Osteocyte (in vitro differentiated cells): ENCODE measurements at regions not wholly inside any gene's neighbourhood (a gene's known extent, or its start where the extent isn't known, plus 50 kb on each side); places are given as distances from the start of the nearest gene placed in this dataset.

Experiments used
- DNase-seq: peaks from one replicate; pipeline ENCODE4 v3.0.0; 2021; ENCODE audit warnings: mixed read lengths; ENCODE audit not compliant: unreplicated experiment; ENCODE audit errors: extremely low spot score
- H3K27ac Mint-ChIP-seq: one replicate; pipeline ENCODE4 v1.8.0; 2021; ENCODE audit warnings: mild to moderate bottlenecking, mixed read lengths; ENCODE audit not compliant: unreplicated experiment
- H3K27me3 Mint-ChIP-seq: one replicate; pipeline ENCODE4 v1.8.0; 2021; ENCODE audit warnings: mixed read lengths; ENCODE audit not compliant: unreplicated experiment
- H3K36me3 Mint-ChIP-seq: one replicate; pipeline ENCODE4 v1.8.0; 2021; ENCODE audit warnings: mixed read lengths; ENCODE audit not compliant: unreplicated experiment
- H3K4me1 Mint-ChIP-seq: one replicate; pipeline ENCODE4 v1.8.0; 2021; ENCODE audit warnings: mixed read lengths; ENCODE audit not compliant: unreplicated experiment
- H3K4me3 Mint-ChIP-seq: one replicate; pipeline ENCODE4 v1.8.0; 2021; ENCODE audit warnings: mild to moderate bottlenecking, moderate library complexity, mixed read lengths; ENCODE audit not compliant: unreplicated experiment
- H3K9me3 Mint-ChIP-seq: one replicate; pipeline ENCODE4 v1.8.0; 2021; ENCODE audit warnings: mixed read lengths; ENCODE audit not compliant: unreplicated experiment
- TF ChIP-seq, protein P1 (sequence below): fragments of 200-600 bp; sonication (generic); IDR thresholded peaks from 2 replicates; pipeline ENCODE4 v1.5.0; 2021; ENCODE audit warnings: antibody characterized with exemption, mild to moderate bottlenecking, moderate library complexity

DNA sequence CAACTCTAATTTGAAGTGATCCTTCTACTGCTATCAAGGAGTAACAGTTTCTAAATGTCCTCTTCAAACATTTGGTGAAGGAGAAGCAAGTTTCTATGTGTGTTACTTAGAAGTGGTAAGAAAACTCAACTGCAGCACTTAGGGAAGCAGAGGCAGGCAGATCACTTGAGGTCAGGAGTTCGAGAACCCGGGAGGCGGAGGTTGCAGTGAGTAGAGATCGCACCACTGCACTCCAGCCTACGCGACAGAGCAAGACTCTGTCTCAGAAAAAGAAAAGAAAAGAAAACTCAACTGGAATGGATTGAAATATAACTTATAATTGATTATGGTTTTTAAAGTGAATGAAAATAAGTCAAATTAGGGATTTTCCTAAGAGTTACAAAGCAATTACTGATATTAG lies 169.7 kb upstream of the ATP2B1 start:
- H3K27ac Mint-ChIP-seq, result no peak overlapping the region
- TF ChIP-seq, protein P1, sequence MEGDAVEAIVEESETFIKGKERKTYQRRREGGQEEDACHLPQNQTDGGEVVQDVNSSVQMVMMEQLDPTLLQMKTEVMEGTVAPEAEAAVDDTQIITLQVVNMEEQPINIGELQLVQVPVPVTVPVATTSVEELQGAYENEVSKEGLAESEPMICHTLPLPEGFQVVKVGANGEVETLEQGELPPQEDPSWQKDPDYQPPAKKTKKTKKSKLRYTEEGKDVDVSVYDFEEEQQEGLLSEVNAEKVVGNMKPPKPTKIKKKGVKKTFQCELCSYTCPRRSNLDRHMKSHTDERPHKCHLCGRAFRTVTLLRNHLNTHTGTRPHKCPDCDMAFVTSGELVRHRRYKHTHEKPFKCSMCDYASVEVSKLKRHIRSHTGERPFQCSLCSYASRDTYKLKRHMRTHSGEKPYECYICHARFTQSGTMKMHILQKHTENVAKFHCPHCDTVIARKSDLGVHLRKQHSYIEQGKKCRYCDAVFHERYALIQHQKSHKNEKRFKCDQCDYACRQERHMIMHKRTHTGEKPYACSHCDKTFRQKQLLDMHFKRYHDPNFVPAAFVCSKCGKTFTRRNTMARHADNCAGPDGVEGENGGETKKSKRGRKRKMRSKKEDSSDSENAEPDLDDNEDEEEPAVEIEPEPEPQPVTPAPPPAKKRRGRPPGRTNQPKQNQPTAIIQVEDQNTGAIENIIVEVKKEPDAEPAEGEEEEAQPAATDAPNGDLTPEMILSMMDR, result no peak
- no peak for DNase-seq
- no peaks in the 10 kb centered on the region for H3K27me3 Mint-ChIP-seq
- no peaks in the 10 kb centered on the region for H3K9me3 Mint-ChIP-seq
- no peak overlapping the region for H3K4me3 Mint-ChIP-seq
- peaks cover 3% of the 10 kb centered on the region for H3K4me1 Mint-ChIP-seq
- H3K36me3 Mint-ChIP-seq, result no peaks in the 10 kb centered on the region

DNA sequence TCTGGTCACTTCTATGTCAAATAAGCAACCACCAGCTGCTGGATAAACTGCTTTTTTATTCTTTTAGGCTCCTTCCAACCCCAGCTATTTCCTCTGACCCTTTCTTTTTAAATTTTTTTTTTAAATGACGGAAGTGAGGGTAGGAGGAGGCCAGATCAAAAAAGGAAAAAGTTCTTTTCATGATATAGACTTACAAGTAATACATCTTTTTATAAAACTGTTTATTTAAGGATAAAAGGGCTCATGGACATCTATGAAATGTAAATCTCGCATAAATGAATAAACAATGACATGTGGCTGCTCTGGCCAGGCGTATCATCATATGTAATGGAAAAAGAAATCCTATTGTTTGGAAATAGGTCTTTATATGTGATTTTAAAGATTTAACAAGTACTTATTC lies 169.0 kb upstream of the ATP2B1 start:
- TF ChIP-seq, protein P1, result no peak
- Mint-ChIP-seq H3K4me1 (peaks cover 3% of the 10 kb centered on the region), H3K36me3 (no peaks in the 10 kb centered on the region), H3K27me3 (no peaks in the 10 kb centered on the region), H3K9me3 (no peaks in the 10 kb centered on the region), H3K4me3 (no peak overlapping the region), H3K27ac (no peak overlapping the region)
- DNase-seq, result no peak

DNA sequence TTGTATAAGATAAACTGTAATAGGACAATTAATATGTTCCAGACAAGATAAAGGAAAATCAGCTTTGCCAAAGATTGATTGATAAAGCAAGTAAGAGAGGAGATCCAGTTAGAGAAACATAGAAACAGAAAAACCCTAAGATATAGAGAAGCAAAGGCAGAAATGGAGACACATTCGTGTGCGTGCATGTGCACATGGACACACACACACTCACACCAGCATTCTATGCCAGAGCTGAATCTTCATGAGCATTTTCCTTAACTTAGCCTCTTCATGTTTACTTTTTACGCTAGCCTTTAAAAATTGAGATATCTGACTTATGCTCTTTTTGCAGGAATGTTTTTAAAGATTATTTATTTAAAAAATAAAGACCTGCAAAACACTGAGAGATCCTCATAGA lies 168.5 kb upstream of the ATP2B1 start:
- no peaks in the 10 kb centered on the region for H3K9me3 Mint-ChIP-seq
- DNase-seq, result no peak
- peaks cover 3% of the 10 kb centered on the region for H3K4me1 Mint-ChIP-seq
- no peaks in the 10 kb centered on the region for H3K27me3 Mint-ChIP-seq
- no peaks in the 10 kb centered on the region for H3K36me3 Mint-ChIP-seq
- no peak overlapping the region for H3K4me3 Mint-ChIP-seq
- TF ChIP-seq, protein P1, result no peak
- H3K27ac Mint-ChIP-seq, result no peak overlapping the region

DNA sequence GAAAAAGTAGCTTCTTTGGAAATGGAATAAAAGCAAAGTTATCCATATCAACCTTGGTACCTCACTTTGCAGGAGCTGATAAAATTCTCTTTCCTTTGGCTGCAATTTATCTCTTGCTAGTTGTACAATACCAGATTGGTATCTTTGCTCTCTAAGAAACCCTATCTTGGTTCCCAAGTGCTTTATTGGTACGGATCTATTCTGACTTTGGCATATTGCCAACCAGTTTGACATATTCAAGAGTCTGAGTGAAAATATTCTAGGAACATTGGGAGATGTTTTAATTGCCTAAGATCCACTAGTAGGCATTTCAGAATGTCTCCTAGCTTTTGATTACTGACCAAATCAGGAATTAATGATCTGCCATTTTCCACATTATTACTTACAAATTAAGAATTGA lies 167.2 kb upstream of the ATP2B1 start:
- Mint-ChIP-seq H3K9me3 (peaks cover 6% of the 10 kb centered on the region), H3K27ac (no peak overlapping the region), H3K4me1 (peaks cover 3% of the 10 kb centered on the region), H3K4me3 (no peak overlapping the region), H3K27me3 (no peaks in the 10 kb centered on the region), H3K36me3 (peaks cover 2% of the 10 kb centered on the region)
- DNase-seq, result no peak
- TF ChIP-seq, protein P1, result no peak

DNA sequence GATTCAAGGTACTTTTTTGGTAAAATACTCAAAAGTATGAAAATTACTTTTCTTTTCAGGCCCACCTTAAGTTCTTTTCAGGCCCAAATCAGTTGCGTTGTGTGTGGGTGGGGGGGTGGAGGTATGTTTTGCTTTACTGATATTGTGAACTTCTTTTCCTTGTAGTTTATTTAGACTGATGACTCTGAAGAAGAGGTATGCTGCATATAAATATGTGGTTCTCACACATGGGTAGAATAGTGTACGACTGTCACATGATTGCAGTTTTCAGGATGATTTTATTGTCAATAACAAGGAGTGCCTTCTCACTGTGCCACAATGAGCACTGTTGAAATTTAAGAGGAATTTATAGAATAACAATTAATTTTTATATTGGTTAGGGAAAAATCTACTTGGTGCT lies 166.6 kb upstream of the ATP2B1 start:
- Mint-ChIP-seq H3K4me3 (no peak overlapping the region), H3K36me3 (peaks cover 3% of the 10 kb centered on the region), H3K27ac (no peak overlapping the region), H3K9me3 (peaks cover 8% of the 10 kb centered on the region), H3K27me3 (no peaks in the 10 kb centered on the region), H3K4me1 (peaks cover 3% of the 10 kb centered on the region)
- DNase-seq, result no peak
- TF ChIP-seq, protein P1, result no peak
